Iris pigment epithelial cell (primary cell): ENCODE measurements at regions not wholly inside any gene's neighbourhood (a gene's known extent, or its start where the extent isn't known, plus 50 kb on each side); places are given as distances from the start of the nearest gene placed in this dataset.

ENCODE experiments used
- DNase-seq: peaks from one replicate; pipeline ENCODE4 v3.0.0-alpha.2; 2011; ENCODE audit warnings: low read depth

- DNase-seq = no peak
Observed at GRCh38 chr7:98565103-98565502, 52.0 kb upstream of the NPTX2 start.

DNA sequence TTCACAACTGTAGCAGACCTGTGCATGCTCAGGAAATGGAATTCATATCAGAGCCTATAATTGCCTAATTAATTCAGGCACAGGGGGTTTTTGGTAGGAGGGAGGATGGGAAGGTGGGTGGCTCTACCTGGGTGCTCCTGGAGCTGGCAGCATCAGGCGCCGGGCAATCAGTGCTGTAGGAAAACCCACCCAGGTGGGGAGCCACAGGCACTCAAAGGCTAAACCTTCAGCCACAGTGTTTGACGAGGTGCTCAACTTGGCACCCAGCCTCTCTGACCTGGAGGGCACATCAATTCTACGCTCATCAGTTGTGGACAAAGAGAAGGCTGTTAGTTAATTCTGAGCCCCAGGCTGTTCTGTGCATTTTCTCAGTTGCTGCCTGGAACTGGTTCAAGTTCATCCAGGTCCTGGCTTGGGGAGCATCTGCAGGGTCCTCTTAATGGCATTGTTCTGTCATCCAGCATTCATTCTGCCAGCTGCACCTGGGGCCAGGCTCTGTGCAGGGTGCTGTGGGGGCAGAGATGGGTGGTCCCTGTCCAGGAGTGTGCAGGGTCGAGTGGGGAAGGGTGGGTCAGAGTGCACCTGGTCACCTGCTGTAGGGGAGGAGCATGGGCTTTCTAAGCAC lies 54.1 kb upstream of the NPTX2 start:
- DNase-seq = no peak

- no peak for DNase-seq
Observed at GRCh38 chr7:98562381-98562823, 54.7 kb upstream of the NPTX2 start.

DNA sequence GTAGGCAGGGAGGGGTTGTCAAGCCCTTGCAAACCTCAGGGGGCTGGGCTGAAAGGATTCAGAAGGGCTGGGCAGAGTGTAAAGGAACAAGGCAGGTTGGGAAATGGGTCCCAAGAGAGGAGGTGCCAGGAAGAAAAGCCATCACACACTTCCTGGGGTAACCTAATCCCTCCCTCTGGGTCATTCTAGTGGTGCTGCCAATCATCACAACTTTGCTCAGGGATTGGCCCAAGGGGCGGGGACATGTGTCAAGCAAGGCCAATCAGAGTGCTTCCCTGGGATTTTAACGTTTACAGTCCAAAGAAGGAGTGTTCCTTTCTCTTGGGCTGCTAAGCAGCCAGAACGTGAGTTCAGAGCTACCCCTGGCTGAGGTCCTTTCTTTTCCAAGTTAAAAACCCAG lies 57.1 kb upstream of the NPTX2 start:
- no peak for DNase-seq

- DNase-seq = no peak
Observed at GRCh38 chr7:98559219-98559618, 57.9 kb upstream of the NPTX2 start.

DNA sequence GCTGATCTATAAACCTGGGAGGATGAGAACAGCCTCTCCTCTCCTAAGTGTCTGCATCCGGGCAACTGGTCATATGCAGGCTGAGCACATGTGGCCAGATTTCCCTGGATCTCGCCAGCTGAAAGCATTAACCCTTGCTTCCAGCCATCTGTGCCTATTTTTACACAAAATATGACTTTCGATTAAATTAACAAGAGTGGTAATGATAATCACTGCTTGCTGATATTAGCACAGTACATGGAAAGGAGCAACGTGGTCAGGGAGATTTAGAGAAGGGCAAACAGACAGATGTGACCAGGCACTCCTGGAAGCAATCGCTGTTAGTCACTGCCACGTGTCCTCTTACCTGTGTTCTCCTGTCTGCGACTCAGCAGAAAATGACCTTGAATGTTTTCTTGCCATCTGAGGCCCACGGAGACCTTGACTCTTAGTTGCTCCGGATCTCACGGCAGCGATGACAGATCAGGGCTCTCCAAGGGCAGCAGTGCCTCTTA lies 59.5 kb upstream of the NPTX2 start:
- no peak for DNase-seq

DNA sequence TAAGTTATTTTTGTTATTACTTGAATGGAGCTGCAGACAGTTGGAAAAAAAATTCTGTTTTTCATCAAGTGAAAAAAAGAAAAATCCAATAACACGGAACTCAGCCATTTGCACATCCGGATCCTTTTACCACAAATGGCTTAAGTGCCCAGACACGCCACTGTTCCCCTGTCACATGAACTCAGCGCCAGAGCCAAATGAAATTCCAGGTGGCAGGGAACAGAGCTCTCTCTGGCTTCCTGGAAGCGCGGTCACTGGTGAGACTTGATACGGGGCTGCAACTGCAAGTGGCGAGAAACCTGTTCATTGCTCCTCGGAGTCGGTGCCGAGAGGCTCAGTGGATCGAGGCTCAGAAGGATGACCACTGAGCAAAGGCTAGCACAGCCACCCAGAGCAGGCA lies 60.8 kb upstream of the NPTX2 start:
- DNase-seq = no peak

DNA sequence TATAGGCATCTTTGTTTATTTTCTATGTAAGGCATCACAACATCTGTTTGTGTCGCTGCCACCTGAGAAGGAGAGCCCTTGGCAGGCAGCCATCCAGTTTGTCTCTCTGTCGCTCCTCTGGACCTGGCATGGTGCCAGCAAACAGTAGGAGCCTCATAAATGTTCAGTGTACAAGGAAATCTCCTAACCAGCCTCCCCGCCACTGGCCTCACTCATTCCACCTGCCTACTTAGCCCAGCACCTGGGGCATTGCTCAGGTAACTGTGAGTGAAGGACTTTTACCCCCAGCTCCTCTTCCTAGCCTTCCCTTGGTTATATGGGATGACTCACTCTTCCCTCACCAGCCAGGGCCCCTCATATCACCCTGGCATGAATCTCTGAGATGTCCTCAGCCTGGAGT lies 61.7 kb upstream of the NPTX2 start:
- no peak for DNase-seq

- DNase-seq = no peak
Observed at GRCh38 chr7:98553666-98554065, 63.4 kb upstream of the NPTX2 start.

- DNase-seq = no peak
Observed at GRCh38 chr7:98551611-98552273, 65.3 kb upstream of the NPTX2 start.

GRCh38 chr7:98548971-98549370 lies 68.1 kb upstream of the NPTX2 start:
- no peak for DNase-seq

DNA sequence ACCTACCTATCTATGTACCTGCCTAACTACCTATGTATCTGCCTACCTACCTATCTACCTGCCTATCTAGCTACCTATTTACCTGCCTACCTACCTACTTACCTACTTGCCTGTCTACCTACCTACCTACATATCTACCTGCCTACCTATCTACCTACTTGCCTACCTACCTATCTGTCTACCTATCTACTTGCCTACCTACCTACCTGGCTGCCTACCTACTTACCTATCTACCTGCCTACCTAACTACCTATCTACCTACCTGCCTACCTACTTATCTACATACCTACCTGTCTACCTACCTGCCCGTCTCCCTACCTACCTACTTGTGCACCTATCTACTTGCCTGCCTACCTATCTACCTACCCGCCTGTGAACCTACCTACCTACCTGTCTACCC lies 68.7 kb upstream of the NPTX2 start:
- no peak for DNase-seq

GRCh38 chr7:98541101-98541500 lies 76.0 kb upstream of the NPTX2 start:
- DNase-seq = no peak

GRCh38 chr7:98539865-98540264 lies 77.2 kb upstream of the NPTX2 start:
- no peak for DNase-seq

DNA sequence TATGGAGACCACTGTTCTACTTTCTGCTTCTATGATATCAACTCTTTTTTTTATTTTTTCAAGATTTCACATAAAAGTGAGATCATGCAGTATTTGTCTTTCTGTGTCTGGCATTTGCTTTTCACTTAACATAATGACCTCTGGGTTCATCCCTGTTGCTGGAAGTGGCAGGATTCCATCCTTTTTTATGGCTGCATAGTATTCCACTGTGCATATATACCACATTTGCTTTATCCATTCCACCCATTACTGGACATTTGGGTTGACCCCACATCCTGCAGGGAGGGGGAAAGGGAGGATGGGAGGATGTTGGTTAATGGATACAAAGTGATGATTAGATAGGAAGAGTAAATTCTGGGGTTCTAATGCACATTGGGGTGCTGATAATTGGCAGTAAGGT lies 80.3 kb upstream of the NPTX2 start:
- DNase-seq = no peak

GRCh38 chr7:98534493-98534892 lies 82.6 kb upstream of the NPTX2 start:
- no peak for DNase-seq

GRCh38 chr7:98531717-98532116 lies 85.4 kb upstream of the NPTX2 start:
- no peak for DNase-seq

DNA sequence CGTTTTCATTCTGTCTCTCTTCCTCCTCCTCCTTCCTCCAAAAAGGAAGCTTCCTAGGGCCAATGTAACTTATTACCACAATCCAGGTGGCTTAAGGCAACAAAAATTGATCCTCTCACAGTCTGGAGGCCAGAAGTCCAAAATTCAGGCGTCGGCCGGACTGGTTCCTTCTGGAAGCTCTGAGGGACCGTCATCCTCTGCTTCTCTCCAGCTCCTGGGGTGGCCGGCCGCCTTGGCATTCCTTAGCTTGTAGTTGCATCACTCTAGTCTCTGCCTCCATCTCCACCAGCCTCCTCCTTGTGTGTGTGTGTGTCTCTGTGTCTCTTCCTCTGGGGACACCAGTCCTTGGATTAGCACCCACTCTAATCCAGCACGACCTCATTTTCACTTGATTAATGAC lies 89.0 kb upstream of the NPTX2 start:
- no peak for DNase-seq

DNA sequence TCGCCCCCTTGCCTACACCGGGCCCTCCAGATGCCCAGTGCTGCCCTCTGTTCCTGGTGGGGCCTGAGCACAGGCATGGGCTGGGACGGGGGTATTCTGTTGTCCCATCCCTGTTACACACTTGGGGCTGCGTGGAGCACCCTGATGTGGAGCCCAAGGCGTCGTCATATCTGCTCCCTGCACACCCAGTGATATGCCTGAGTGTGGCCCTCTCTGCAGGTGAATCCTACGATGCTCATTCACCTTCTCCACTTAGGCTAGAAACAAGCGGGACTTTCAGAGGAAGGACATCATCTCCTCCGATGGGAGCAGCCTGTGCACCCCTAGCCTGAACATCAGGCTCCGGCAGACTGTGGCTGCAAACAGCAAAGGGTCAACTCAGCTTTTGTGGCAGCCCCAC lies 91.0 kb upstream of the NPTX2 start:
- DNase-seq = no peak

DNA sequence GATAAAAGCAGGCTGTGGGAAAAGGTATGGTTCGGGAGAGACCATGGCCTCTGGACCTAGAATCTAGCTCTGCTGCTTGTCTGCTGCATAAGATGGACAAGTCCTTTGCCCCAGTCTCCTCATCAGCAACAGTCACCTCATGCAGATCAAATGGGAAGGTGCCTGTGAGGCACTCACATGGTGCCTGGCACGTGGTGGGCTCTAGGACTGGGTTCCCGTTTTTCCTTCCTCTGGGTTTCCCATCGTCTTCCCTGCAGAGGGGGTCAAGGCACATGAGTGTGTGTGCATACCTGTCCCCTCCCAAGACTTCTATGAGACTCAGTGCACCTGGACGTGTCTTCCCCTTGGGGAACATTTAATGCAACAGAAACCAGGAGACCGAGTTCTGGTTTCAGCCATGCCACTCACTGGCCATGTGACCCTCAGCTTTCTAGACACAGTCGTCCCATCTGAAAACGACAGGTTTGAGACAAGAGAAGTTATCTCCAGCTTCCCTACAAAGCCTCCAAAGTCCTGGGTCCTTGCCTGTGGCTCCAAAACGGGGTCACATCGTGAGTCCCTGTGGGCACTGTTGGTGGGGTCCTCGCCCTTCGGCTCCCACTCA lies 95.9 kb upstream of the NPTX2 start:
- no peak for DNase-seq

GRCh38 chr7:98520356-98520951 lies 96.6 kb upstream of the NPTX2 start:
- no peak for DNase-seq

DNA sequence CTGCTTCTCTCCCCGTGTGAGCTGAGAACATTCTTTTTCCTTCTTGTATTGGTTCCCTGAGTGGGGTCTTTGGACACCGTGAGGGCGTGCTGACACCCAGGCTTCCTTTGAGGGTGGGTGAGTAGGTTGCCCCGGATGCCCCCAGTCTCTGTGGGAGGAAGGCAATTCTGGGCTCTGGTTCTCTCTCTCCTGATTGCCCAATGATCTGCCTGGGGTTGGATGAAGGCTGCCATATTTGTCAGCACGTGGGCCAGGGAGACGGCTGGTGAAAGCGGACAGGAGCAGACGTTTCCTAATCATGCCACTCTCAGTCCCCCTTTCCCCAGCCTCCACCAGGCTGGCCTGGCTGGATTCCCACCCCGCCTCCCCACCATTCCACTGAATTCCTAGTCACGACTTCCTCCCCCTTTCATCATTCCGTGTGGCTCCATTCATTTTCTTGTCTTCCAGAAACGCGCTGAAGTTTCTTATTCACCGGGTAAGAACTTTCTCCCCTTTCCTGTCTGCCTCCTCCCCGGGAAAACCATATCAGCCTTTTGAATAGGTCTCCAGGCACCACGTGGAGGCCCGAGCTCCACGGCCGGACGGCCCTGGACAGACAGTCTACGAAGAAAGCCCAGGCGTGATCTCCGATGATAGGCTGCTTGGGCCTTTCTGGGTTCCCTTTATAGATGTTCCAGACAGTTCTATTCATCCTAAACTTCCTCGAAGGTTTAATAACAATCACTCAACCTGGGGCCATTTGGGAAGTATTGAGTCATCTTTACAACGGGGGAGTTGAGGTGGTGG lies 98.7 kb upstream of the NPTX2 start:
- no peak for DNase-seq
